ENCODE measurements at regions not wholly inside any gene's neighbourhood (a gene's known extent, or its start where the extent isn't known, plus 50 kb on each side); places are given as distances from the start of the nearest gene placed in this dataset.

DNA sequence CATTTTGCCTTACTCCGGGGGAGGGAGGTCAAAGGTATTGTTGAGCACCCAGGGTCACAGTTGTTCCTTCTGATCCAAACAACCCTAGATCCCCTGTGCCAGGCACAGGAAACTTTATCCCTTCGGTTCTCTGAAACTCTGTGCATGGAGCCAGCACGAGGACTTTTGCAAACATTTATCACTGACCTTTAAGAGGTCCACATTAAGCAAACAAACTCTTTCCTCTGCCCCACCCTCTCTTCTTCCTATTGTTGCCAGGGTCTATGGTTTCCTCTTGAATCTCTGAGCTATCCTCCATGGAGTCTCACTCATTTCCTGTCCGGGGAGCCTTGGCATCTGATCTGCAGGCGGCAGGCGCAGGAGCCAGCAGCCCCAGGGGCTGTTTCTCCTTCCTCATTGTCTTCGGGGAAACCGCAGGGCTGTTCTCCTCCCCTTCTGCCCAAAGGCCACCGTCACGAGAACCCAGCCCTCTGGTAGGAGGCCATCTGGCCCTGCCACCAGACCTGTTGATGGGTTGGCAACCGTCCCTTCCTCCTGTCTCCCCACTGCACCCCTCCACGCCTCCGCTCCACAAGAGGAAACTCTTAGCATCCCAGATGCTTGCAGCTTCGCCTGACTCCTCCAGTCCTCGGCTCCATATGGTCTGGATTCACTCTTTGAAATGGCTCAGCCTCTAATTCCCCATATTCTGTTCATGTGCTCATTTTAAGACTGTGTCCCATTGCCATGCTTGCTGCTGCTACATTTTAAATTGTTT is 327.3 kb upstream of the NRP1 start:
- TF ChIP-seq, protein P1, sequence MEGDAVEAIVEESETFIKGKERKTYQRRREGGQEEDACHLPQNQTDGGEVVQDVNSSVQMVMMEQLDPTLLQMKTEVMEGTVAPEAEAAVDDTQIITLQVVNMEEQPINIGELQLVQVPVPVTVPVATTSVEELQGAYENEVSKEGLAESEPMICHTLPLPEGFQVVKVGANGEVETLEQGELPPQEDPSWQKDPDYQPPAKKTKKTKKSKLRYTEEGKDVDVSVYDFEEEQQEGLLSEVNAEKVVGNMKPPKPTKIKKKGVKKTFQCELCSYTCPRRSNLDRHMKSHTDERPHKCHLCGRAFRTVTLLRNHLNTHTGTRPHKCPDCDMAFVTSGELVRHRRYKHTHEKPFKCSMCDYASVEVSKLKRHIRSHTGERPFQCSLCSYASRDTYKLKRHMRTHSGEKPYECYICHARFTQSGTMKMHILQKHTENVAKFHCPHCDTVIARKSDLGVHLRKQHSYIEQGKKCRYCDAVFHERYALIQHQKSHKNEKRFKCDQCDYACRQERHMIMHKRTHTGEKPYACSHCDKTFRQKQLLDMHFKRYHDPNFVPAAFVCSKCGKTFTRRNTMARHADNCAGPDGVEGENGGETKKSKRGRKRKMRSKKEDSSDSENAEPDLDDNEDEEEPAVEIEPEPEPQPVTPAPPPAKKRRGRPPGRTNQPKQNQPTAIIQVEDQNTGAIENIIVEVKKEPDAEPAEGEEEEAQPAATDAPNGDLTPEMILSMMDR (IDR thresholded peaks at IDR 0.05), result no peak
- TF ChIP-seq EP300 (IDR thresholded peaks at IDR 0.05) (no peak), POLR2A (IDR thresholded peaks at IDR 0.05) (no peak), POLR2AphosphoS5 (IDR thresholded peaks at IDR 0.05) (no peak)
